ENCODE measurements at regions not wholly inside any gene's neighbourhood (a gene's known extent, or its start where the extent isn't known, plus 50 kb on each side); places are given as distances from the start of the nearest gene placed in this dataset.

GRCh38 chr20:10824750-10825500, 151.1 kb upstream of the JAG1 start:
- H3K27ac ChIP-seq (ENCODE audit: low read length): no peak overlapping the region
- no peaks in the 10 kb centered on the region for H3K27me3 ChIP-seq (ENCODE audit: insufficient read depth, low read depth, low read length)
- no peak overlapping the region for H3K4me2 ChIP-seq (ENCODE audit: low read length)
- no peaks in the 10 kb centered on the region for H4K20me1 ChIP-seq (ENCODE audit: insufficient read depth)
- no peak overlapping the region for H2AFZ ChIP-seq (ENCODE audit: low read depth, low read length)
- H3K4me3 ChIP-seq (ENCODE audit: low read length): no peak overlapping the region
- no peaks in the 10 kb centered on the region for H3K79me2 ChIP-seq (replicated peaks; ENCODE audit: insufficient read depth, low read length)
- H3K9me3 ChIP-seq (ENCODE audit: low read length): no peaks in the 10 kb centered on the region
- no peak overlapping the region for H3K9ac ChIP-seq (ENCODE audit: low read length)
- H3K36me3 ChIP-seq (ENCODE audit: insufficient read depth, low read length): no peaks in the 10 kb centered on the region
- H3F3A ChIP-seq (ENCODE audit: insufficient read depth, low read length, poor library complexity, severe bottlenecking): no peaks in the 10 kb centered on the region
- H3K9me2 ChIP-seq (ENCODE audit: insufficient read depth, low read length): no peaks in the 10 kb centered on the region
- TF ChIP-seq POLR2AphosphoS5 (IDR thresholded peaks at IDR 0.05) (peak; percentile 72), REST (IDR thresholded peaks at IDR 0.05; ENCODE audit: borderline replicate concordance) (no peak)

DNA sequence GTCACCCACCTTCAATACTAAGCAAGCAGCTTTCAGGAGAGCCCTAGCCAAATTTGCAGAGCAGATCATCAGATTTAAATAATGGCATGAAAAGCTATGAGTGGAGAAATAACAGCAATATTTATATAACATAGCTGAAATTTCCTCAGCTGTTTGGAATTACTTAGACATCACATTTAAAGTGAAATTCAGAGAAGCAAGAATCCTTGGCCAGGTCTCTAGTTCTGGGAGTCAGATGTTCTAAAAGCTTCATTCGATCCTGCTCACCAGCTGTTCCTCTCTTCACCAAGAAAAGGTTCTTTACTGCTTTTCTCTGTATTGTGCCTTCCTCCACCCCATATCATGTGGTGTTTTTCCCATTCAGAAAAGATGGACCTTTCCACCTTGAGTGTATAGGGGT, 152.3 kb upstream of the JAG1 start:
- Histone ChIP-seq H4K20me1 (ENCODE audit: insufficient read depth) (no peaks in the 10 kb centered on the region), H3K4me3 (ENCODE audit: low read length) (no peak overlapping the region), H3K36me3 (ENCODE audit: insufficient read depth, low read length) (no peaks in the 10 kb centered on the region), H3K27me3 (ENCODE audit: insufficient read depth, low read depth, low read length) (no peaks in the 10 kb centered on the region), H3K9me3 (ENCODE audit: low read length) (no peaks in the 10 kb centered on the region), H2AFZ (ENCODE audit: low read depth, low read length) (no peak overlapping the region), H3K9me2 (ENCODE audit: insufficient read depth, low read length) (no peaks in the 10 kb centered on the region), H3K79me2 (replicated peaks; ENCODE audit: insufficient read depth, low read length) (no peaks in the 10 kb centered on the region), H3F3A (ENCODE audit: insufficient read depth, low read length, poor library complexity, severe bottlenecking) (no peaks in the 10 kb centered on the region), H3K27ac (ENCODE audit: low read length) (no peak overlapping the region), H3K4me2 (ENCODE audit: low read length) (no peak overlapping the region), H3K9ac (ENCODE audit: low read length) (no peak overlapping the region)
- TF ChIP-seq MXI1 (conservative IDR thresholded peaks at IDR 0.05; ENCODE audit: poor library complexity, severe bottlenecking) (no peak), REST (IDR thresholded peaks at IDR 0.05; ENCODE audit: borderline replicate concordance) (no peak), TAF1 (IDR thresholded peaks at IDR 0.05; ENCODE audit: low read depth) (no peak), POLR2AphosphoS5 (IDR thresholded peaks at IDR 0.05) (no peak), EZH2 (IDR thresholded peaks at IDR 0.05; ENCODE audit: borderline replicate concordance, insufficient read depth, low read length, poor library complexity, severe bottlenecking) (no peak), SMC3 (conservative IDR thresholded peaks at IDR 0.05; ENCODE audit: poor library complexity) (no peak), EP300 (conservative IDR thresholded peaks at IDR 0.05; ENCODE audit: poor library complexity, severe bottlenecking) (no peak), CTCF (IDR thresholded peaks at IDR 0.05; ENCODE audit: poor library complexity, severe bottlenecking) (no peak), RAD21 (conservative IDR thresholded peaks at IDR 0.05) (no peak)

Data from neural cell (in vitro differentiated cells).